SK-N-SH treated with all-trans-retinoic acid at 6 μM for 48 hours (cell line): ENCODE measurements at regions not wholly inside any gene's neighbourhood (a gene's known extent, or its start where the extent isn't known, plus 50 kb on each side); places are given as distances from the start of the nearest gene placed in this dataset.

ENCODE experiments used
- ZFP30 ChIP-seq: fragments of 450-650 bp; formaldehyde crosslinking; IDR thresholded peaks from 2 replicates; pipeline ENCODE4 v1.5.0; 2022; ENCODE audit warnings: mild to moderate bottlenecking, moderate library complexity
- TF ChIP-seq, protein P1 (sequence below): fragments of 250-450 bp; sonication (Bioruptor Pico); IDR thresholded peaks from 2 replicates; pipeline ENCODE4 v1.5.1; 2020; ENCODE audit warnings: low read depth, mild to moderate bottlenecking, moderate library complexity

DNA sequence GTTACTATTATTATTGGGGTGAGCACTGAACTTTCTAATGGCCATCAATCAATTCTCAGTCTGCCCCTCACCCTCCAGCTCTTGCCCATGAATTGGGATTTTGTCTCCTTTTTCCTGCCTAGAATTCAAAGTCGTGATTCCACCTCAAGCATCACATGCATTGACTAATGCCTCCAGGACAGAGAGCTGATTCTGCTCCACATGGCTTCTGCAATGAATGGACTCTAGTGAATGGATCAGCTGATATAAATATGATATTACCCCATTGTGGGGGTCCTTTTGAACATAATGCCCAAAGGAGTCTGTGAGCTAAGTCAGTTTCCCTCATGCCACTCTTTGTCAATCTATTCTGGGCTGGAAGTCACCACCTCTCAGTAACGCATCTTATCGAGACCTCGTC, 126.4 kb downstream of the OPN5 start:
- TF ChIP-seq, protein P1, sequence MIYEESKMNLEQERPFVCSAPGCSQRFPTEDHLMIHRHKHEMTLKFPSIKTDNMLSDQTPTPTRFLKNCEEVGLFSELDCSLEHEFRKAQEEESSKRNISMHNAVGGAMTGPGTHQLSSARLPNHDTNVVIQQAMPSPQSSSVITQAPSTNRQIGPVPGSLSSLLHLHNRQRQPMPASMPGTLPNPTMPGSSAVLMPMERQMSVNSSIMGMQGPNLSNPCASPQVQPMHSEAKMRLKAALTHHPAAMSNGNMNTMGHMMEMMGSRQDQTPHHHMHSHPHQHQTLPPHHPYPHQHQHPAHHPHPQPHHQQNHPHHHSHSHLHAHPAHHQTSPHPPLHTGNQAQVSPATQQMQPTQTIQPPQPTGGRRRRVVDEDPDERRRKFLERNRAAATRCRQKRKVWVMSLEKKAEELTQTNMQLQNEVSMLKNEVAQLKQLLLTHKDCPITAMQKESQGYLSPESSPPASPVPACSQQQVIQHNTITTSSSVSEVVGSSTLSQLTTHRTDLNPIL (CRISPR knock-in tag), result no peak
- TF ChIP-seq ZFP30 (CRISPR knock-in tag), result no peak
